ENCODE measurements at regions not wholly inside any gene's neighbourhood (a gene's known extent, or its start where the extent isn't known, plus 50 kb on each side); places are given as distances from the start of the nearest gene placed in this dataset.
A peak's percentile ranks its signal among the peaks of the same experiment; 100 is the strongest.

DNA sequence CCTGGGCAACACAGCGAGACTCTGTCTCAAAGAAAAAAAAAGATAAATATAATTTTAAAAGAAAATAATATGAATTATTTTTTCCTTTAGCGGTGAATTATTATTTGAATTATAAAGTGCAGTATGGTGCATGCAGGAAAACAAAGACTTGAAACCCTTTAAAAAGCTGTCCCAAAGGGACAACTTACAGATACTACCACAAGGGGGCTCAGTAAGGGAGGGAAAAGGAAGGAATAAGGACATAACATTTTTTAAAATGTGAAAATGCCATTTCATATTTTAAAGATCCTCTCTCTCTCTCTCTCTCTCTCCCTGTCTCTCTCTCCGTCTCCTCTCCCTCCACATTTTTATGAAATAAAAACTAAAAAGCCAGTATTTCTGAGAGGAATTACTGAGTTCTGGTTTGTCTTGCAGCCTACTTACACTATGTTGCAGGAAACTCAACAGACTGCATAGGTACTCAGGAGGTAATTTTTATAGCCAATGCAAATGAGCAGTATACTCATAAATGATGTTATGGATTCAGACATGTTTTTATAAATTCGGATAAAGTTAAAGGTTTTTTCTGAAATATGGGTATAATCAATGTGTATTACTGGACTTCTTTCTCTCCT, 455.0 kb upstream of the GJE1 start:
- peak; percentile 54 to 68 for DNase-seq (ENCODE audit: low read depth in 2 of 2)

DNA sequence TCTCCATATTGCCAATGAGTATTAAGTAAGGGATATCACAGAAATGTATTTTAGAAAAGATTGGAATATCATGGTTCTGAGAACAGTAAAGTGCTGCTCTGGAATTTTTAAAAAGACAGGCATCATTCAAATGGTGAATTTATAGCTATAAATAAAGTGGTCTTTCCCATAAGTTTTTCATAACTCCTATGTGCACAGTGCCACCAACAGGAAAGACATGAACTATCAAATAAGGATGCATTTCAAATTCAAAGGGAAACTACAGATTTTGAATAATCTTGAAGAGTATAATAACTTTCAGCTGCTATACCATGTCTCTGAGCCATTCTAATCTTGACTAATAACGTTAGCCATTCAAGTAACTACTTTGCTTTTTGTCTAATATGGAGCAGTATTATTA, 456.8 kb upstream of the GJE1 start:
- DNase-seq (ENCODE audit: low read depth in 2 of 2), result peak; percentile 39 to 54

DNA sequence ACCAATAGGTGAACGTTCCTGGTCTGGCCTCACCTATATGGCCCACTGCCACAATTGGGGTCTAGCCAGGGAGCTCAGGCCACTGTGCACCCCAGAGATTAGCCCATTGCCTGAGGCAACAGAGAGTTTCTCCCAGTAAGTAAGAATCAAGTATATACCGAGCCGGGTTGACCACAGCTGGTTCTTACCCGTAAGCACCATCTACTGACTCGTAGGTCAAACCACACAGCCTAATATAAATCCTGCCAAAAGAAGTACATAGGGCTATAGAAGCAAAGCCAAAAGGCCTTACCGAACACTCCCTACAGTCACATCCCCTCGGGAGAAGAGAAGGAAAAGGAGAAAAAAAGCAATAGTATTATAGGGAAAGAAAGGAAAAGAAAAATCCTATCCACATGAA, 463.6 kb upstream of the GJE1 start:
- no peak for DNase-seq (ENCODE audit: low read depth in 2 of 2)

DNA sequence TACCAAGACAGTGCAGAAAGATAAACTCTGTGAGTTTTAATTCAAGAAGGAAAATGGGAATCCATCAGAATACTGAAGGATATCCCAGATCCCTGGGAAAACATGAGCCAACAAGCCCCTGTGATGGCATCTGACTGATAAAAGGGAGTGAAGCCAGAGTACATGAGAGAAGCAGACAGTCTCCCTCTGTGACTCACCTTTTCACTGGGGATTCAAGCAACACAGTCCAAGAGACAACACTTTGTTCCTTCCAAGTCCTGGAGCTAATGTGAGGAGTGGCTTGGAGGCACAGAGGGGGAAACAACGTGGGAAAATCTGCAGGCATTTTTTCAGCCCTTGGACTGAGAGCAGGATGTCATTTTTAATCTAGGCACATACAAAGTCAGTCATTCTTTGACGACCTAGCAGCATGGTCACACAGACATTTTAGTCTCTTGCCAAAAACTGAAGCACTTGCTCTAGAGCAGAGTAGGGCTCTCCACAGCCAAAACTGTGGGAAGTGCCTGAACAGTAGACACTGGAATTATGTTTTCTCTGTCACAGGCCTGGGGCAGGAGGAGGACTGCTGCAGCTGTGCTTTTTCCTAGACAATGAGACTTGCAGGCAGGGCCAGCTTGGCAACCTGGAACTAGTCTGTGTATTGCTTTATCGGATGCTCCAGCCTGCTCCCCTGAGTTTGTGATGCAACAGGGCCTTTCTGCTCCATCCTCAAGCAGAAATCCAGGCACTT, 465.0 kb upstream of the GJE1 start:
- DNase-seq (ENCODE audit: low read depth in 2 of 2), result no peak

DNA sequence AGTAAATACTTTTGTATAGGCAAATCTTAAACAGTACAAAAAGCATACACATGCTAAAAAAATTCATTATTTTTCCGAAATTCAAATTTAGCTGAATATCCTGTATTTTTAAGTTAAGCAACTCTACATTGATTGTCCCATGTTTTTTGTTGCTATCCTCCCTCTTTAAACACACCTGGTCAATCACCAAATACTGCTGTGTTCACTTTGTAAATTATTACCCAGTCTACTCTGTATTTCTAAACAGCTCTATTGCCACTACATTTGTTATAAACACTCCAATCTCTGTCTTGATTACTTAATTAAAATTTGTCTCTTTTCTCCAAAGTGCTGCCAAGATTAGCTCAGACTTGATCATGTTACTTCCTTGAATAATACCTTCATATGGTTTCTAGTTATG, 466.5 kb upstream of the GJE1 start:
- no peak for DNase-seq (ENCODE audit: low read depth in 2 of 2)

DNA sequence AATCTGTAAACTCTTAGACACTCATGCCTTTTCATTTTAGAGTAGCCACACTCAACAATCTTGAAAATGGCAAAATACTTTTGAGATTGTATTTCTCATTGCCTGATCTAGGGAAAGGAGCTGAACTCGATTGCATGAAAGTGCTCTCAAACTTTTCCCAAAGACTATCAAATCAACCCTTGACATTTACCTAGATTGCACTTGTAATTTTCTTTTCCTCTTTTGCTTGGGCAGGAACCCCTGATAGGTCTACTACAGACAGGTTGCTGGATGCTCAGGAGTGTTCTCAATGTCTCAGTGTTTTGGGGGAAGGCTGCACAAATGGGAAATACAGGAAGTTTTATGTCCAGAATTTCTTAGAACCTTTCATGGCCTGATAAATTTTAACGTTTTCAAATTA, 468.0 kb upstream of the GJE1 start:
- no peak for DNase-seq (ENCODE audit: low read depth in 2 of 2)

DNA sequence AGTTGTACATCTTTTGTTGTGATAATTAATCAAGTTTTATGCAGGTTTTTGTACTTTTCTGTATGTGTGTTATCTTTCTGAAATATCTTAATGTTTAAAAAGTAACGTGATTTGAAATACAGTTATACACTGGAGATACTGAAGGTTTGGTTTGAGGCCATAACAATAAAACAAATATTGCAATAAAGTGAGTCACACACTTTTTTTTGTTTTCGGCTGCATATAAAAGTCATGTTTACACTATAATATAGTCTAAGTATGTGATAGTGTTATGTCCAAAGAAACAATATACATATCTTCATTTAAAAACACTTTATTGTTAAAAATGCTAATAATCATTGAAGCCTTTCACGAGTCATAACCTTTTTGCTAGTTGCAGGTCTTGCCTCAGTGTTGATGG, 473.1 kb upstream of the GJE1 start:
- no peak for DNase-seq (ENCODE audit: low read depth in 2 of 2)

DNA sequence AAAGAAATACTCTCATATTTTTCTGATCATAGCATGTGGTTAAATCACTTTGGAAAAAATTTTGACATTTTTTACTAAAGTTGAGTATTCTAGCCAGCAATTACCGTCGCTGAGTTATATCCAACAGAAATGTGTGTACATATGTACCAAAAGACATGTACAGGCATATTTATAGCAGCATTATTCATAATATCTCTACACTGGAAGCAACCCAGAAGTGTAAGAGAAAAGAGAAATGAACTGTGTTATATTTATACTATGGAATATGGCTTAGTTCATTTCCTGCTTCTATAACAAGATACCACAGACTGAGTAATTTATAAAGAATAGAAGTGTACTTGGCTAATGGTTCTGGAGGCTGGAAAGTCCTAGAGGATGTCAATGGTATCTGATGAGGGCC, 474.0 kb upstream of the GJE1 start:
- DNase-seq (ENCODE audit: low read depth in 2 of 2), result no peak

DNA sequence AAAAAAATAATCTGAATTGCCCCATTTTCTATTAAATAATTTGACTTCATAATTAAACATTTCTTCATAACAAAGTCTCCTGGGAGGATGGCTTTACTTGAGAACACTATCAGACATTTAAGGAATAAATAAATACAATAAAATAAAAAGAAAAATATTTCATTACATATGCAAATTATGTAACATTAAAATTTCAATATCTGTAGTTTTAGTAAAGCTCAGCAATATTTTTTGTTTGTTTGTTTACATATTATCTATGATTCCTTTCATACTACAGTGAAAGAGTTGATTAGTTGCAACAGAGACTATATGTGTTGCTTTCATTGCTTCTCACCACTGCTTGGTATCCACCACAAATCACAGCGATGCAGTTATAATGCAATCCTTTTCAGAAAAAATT, 474.9 kb upstream of the GJE1 start:
- DNase-seq (ENCODE audit: low read depth in 2 of 2), result no peak

DNA sequence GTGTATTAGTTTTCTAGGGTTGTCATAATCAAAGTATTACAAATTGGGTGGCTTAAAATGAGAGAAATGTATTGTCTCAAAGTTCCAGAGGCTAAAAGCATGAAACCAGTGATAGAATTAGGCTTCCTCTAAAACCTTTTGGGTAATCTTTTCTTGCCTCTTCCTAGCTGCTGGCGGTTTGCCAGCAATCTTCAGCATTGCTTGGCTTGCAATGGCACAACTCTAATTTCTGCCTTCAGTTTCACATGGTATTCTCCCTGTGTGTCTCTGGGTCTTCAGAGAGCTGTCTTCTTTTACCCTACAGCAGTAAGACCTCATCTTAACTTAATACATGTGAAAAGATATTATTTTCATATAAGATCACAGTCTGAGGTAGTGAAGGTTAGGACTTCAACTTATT, 479.1 kb upstream of the GJE1 start:
- DNase-seq (ENCODE audit: low read depth in 2 of 2), result no peak

DNA sequence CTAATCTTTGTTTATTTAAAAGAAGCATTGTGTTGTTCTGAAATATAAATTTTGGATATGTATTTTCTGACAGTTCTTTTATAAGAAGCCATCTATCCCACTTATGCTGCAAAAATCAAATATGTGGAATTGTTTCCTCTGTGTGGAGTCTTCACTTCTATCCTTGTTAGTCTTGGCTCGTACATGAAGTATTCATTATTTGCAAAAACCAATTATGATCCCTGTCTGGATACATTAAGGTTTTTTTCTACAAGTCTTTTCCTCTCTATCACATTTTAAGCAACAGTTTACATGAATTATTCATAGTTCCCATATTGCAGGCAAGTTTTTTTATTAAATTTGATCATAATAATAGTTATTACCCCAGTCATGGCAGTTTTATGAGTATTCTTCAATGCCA, 490.8 kb upstream of the GJE1 start:
- no peak for DNase-seq (ENCODE audit: low read depth in 2 of 2)

DNA sequence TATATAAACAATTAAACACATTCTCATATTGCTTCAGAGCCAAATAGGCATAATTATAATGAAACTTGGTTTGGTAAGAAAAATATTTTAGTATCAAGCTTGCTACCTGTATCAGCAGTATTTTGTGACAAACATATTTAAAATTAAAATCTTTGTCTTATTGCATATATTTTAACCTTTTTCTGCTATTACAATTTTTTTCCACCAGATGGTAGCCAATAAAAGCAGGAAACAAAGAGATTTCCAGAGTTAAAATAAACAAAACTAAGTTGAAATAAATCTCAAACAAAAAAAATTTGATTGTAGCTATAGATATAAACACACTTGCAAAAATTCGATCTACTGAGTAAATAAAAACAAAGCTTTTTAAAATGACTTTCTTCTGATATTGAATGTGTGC, 491.3 kb upstream of the GJE1 start:
- peak in 1 of 2 donors; percentile 54 for DNase-seq (ENCODE audit: low read depth in 2 of 2)

DNA sequence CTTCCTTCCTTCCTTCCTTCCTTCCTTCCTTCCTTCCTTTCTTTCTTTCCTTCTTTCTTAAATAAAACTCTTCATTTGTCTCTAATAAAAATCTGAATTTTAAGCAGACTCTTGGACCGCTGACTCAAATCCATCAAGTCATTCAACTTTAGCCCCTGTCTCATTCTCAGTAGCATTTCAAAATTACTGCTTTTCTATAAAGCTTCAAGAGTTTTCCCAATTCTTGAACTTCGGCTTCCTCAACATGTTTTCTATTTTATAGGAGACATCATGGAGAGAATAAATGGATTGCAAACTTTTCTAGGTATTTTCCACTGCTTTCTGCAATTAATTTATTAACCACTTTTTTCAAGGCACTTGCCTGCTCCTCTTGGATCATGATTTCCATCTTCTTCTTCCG, 497.1 kb upstream of the GJE1 start:
- no peak for DNase-seq (ENCODE audit: low read depth in 2 of 2)

DNA sequence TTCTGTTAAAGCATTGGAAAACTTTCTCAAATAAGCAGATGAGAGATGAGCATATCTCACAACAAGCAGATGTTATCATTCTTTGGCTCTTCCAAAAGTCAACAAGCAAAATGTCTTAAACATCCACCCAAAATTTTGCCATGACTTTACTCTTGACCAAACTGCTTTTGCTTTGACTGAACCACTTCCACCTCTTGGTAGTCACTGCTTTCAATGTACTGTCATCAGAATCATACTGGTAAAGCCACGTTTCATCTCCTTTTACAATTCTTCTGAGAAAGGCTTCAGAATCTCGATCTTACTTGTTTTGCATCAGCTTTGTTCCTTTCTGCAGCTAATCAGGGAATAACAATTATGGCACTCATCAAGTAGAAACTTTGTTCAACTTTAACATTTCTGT, 498.5 kb upstream of the GJE1 start:
- DNase-seq (ENCODE audit: low read depth in 2 of 2), result no peak

DNA sequence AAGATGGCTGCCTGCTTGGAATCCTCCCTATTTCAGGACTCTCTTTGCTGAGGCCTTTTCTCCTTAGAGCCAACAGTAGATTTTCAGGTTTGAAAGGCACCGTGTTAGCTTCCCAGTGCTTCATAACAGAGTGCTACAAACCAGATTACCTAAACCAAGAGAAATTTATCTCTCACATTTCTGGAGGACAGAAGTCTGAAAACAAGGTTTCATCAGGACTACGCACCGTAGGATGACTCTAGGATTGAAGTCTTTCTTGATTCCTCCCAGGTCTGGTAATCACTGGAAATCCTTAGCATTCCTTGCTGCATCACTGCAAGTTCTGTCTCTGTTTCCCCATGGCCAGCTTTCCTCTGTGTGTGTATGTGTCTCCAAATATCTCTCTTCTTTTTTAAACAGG, 508.4 kb upstream of the GJE1 start:
- DNase-seq (ENCODE audit: low read depth in 2 of 2), result no peak

DNA sequence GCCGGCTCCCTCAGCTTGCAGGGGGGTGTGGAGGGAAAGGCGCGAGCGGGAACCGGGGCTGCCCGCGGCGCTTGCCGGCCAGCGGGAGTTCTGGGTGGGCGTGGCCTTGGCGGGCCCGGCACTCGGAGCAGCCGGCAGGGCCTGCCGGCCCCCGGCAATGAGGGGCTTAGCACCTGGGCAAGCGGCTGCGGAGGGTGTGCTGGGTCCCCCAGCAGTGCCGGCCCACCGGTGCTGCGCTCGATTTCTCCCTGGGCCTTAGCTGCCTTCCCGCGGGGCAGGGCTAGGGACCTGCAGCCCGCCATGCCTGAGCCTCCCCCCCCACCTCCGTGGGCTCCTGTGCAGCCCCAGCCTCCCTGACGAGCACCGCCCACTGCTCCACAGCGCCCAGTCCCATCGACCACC, 514.5 kb upstream of the GJE1 start:
- DNase-seq (ENCODE audit: low read depth in 2 of 2), result no peak

DNA sequence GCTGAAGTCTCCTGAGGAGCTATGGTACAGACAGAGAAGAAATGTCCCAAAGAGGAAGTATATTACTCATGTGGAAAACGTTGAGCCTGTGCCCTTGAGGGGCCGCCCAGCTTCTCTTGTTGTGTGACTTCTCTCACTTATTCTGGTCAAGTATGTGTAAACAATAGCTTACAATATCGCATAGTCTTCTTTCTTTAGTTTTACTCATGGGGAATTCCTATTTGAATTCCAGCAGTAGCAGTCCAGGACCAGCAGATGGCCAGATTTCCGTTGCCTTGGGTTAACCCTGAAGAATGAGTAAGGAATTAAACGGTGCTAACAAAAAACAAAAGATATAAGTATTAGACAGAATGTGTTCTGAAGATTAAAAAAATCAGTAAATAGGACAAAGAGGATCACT, 522.0 kb upstream of the GJE1 start:
- peak; percentile 0 to 62 for DNase-seq (ENCODE audit: low read depth in 2 of 2)

DNA sequence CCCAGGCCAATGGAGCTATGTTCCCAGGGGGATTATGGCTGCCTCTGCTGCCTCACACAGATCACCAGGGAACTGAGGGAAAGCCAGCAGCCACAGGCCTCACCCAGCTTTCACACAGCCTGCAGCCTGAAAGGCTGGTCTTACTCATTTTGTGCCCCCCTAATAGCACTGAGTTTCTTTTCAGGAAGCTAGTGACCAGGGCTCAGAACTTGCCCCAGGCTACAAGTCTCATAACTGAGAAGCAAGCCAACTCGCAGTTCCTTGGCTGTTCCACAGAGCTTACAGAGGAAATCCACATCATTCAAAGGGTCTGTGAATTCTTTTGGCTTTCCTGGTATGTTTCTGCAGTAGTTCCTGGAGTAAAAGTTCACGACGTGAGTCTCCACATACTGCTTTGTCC, 524.8 kb upstream of the GJE1 start:
- no peak for DNase-seq (ENCODE audit: low read depth in 2 of 2)

DNA sequence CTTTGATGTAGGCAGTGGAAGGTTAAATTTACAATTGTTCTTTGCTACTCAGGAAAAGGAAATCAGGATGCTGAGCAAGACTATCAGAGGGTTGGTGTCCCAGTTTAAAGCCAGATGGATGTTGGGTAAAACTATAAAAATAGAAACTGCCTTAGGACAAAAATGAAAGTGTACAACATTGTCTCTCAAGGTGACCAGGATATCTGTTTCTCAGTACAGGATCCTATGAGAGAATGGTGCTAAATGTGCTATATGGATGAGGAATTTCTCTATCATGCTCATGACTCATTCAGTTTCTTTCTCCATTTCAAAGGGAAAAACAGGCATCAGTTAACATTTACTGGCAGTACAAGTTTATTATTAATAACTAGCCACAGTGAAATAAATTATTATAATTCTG, 534.2 kb upstream of the GJE1 start:
- DNase-seq (ENCODE audit: low read depth in 2 of 2), result peak; percentile 10 to 59

DNA sequence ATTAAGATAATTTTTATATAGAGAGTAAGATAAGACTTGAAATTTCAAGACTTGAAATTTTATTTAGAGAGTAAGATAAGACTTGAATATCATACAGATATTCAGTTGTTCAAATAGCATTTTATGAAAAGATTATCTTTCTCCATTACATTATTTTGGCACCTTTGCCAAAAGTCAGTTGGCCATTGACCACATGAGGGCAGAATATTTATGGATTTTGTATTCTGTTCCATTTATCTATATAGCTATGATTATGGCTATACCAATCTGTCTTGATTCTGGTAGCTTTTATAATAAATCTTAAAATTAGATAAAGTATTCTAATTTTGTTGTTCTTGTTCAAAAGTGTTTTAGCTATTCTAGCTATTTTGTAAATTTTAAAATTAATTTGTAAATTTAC, 537.9 kb upstream of the GJE1 start:
- DNase-seq (ENCODE audit: low read depth in 2 of 2), result peak in 1 of 2 donors; percentile 6

DNA sequence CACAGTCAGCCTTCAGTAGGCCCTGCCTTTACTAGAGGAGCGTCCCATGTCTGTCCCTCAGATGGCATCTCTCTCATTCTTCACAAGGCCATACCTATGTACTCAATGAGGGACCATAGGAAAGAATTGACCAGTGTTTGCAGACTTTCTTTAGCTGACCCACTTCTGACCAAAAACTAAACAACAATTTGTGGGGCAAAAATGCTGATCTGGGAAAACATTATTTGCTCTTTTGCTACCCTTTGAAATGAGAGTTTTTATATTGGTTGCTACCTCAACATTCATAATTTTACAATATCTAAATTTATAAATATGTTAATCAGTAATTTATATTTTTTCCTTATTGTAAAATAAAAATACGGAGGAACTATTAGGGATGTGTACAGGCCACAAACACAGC, 539.4 kb upstream of the GJE1 start:
- DNase-seq (ENCODE audit: low read depth in 2 of 2), result no peak

DNA sequence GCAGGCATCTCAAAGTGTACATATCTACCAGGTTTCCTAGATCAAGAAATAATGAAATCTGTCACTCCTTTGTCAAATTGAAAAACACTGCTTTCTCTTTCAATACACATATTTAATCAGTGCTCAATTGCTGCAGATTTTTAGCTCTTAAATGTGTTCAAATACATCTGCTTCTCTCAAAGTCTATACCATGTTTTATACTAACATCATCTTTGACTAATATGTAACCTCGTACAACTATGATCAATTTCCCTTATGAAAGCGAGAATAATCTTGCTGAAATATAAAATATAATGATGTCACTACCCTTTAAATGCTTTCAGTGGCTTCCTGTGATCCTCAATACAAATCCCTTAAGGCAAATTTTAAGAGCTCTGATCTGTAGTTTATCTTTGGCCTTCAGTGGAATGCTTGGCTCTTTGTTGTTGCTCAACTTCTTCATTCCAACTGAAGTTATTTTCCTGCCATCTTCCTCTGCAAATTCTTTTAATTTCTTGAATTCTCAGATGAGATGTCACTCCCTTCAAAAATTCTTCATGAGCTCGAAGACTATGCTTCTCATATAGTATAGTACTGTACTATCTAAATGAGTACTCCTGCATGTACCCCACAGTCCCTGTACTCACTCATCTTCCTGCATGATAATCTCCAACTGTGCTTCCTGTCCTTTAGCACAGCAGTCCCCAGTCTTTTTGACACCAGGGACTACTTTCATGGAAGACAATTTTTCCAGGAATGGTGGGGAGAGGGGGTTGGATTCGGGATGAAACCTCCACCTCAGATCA, 545.1 kb upstream of the GJE1 start:
- no peak for DNase-seq (ENCODE audit: low read depth in 2 of 2)

DNA sequence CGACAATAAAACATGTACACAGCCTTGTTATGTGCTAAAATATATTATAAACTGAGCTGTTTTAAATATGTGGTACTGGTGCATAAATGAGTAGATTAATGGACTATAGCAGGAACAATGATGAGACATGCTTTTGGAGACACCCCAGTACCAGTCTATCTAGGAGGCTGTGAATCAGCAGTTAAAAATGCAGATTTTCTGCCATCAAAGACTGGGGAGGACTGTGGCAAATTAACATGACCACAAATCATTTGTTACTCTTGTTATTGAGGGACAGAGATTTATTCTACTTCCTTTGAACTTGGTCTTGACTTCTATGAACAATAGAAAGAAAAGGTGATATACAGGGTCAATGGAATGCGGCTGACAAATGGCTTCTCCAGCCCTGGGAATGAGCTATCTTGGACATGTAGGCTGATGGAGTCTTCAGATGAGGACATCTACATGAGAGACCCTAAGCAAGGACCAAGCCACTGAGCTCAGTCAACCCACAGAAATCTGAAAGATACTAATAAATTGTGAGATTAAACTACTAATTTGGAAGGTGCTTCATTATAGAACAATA, 551.7 kb upstream of the GJE1 start:
- peak in 1 of 2 donors; percentile 45 for DNase-seq (ENCODE audit: low read depth in 2 of 2)

Data from lung microvascular endothelial cell (primary cell).